Upper lobe of left lung (tissue), 6 donors: ENCODE measurements at regions not wholly inside any gene's neighbourhood (a gene's known extent, or its start where the extent isn't known, plus 50 kb on each side); places are given as distances from the start of the nearest gene placed in this dataset.

Experiments used
- ATAC-seq, 2 donors: fragments of 200-7000 bp; cut with Tn5 transposase; one replicate each; pipeline ENCODE4 v1.9.1; 2022; ENCODE audit warnings: mild to moderate bottlenecking in 2 of 2, moderate library complexity in 2 of 2; ENCODE audit not compliant: low FRiP score in 2 of 2
- DNase-seq, 2 donors: peaks; one replicate each; pipeline ENCODE4 v3.0.0-alpha.2; 2019 to 2020
- H3K27ac ChIP-seq, 4 donors: fragments of 200-600 bp; sonication (generic); one replicate each; pipeline ENCODE4 v1.5.1; 2016 to 2019
- H3K27me3 ChIP-seq, 4 donors: fragments of 200-600 bp; sonication (generic); one replicate each; pipeline ENCODE4 v1.5.1; 2017 to 2019
- H3K36me3 ChIP-seq, 4 donors: fragments of 200-600 bp; sonication (generic); one replicate each; pipeline ENCODE4 v1.5.1; 2016 to 2019
- H3K4me1 ChIP-seq, 4 donors: fragments of 200-600 bp; sonication (generic); one replicate each; pipeline ENCODE4 v1.5.1; 2018 to 2019
- H3K4me3 ChIP-seq, 4 donors: fragments of 200-600 bp; sonication (generic); one replicate each; pipeline ENCODE4 v1.5.1; 2017 to 2019; ENCODE audit warnings: mild to moderate bottlenecking in 2 of 4, moderate library complexity in 1 of 4
- H3K9me3 ChIP-seq, 4 donors: fragments of 200-600 bp; sonication (generic); one replicate each; pipeline ENCODE4 v1.5.1; 2018 to 2019
- CTCF ChIP-seq, 6 experiments: fragments of 450-650 bp in 4 of 6; fragments of 200-600 bp in 2 of 6; sonication (generic) in 2 of 6; IDR thresholded peaks; one replicate each; pipeline ENCODE4 v1.5.1; 2016 to 2019; ENCODE audit warnings: antibody characterized with exemption in 6 of 6
- EP300 ChIP-seq, 4 donors: sonication (generic); formaldehyde crosslinking; IDR thresholded peaks; one replicate each; pipeline ENCODE4 v1.5.1; 2017; ENCODE audit warnings: antibody characterized with exemption in 4 of 4, control low read depth in 2 of 4
- POLR2A ChIP-seq, 4 donors: fragments of 450-650 bp; IDR thresholded peaks; one replicate each; pipeline ENCODE4 v1.5.1; 2016 to 2017; ENCODE audit warnings: antibody characterized with exemption in 4 of 4, mild to moderate bottlenecking in 2 of 4
- POLR2AphosphoS5 ChIP-seq, 2 donors: sonication (generic); formaldehyde crosslinking; IDR thresholded peaks; one replicate each; pipeline ENCODE4 v1.5.1; 2017; ENCODE audit warnings: antibody characterized with exemption in 2 of 2
- WGBS, 2 donors: methylation state at CpG; one replicate each; pipeline ENCODE4 v1.1.5; 2017 to 2018; 5-methylcytosine and 5-hydroxymethylcytosine counted together
- donor health status: DM: no; HTN: no; CAD: no; lungs with moderate emphysema.
- donor health status: DM: no; HTN: yes; CAD: no; lungs with severe emphysema.

- ATAC-seq (no peak), DNase-seq (no peak)
These were observed 431.0 kb upstream of the IRAK1BP1 start for GRCh38 chr6:78436335-78436734.

GRCh38 chr6:78438135-78438534, 429.2 kb upstream of the IRAK1BP1 start:
- H3K27ac ChIP-seq, result no peak overlapping the region
- no peaks in the 10 kb centered on the region for H3K36me3 ChIP-seq
- TF ChIP-seq POLR2AphosphoS5 (IDR thresholded peaks at IDR 0.05) (no peak), POLR2A (IDR thresholded peaks at IDR 0.05) (no peak), CTCF (IDR thresholded peaks at IDR 0.05) (no peak), EP300 (IDR thresholded peaks at IDR 0.05) (no peak)
- ATAC-seq (no peak), DNase-seq (no peak)
- no peak overlapping the region for H3K4me3 ChIP-seq
- H3K27me3 ChIP-seq, result no peaks in the 10 kb centered on the region
- no peaks in the 10 kb centered on the region for H3K4me1 ChIP-seq
- no peaks in the 10 kb centered on the region for H3K9me3 ChIP-seq
- 60 to 71% methylated on average over 2 of the region's 2 CpGs for WGBS, 2 donors

More at GRCh38 chr6:78436335-78436734, 431.0 kb upstream of the IRAK1BP1 start:
- no peak overlapping the region for H3K27ac ChIP-seq
- H3K27me3 ChIP-seq, result no peaks in the 10 kb centered on the region
- no peaks in the 10 kb centered on the region for H3K36me3 ChIP-seq
- TF ChIP-seq POLR2AphosphoS5 (IDR thresholded peaks at IDR 0.05) (no peak), CTCF (IDR thresholded peaks at IDR 0.05) (no peak), EP300 (IDR thresholded peaks at IDR 0.05) (no peak), POLR2A (IDR thresholded peaks at IDR 0.05) (no peak)
- H3K4me3 ChIP-seq, result no peak overlapping the region
- H3K4me1 ChIP-seq, result no peaks in the 10 kb centered on the region
- no peaks in the 10 kb centered on the region for H3K9me3 ChIP-seq

GRCh38 chr6:78460711-78461110, 406.6 kb upstream of the IRAK1BP1 start:
- Histone ChIP-seq H3K36me3 (no peaks in the 10 kb centered on the region), H3K4me1 (no peaks in the 10 kb centered on the region), H3K4me3 (no peak overlapping the region), H3K27me3 (no peaks in the 10 kb centered on the region), H3K27ac (no peak overlapping the region), H3K9me3 (no peaks in the 10 kb centered on the region)
- TF ChIP-seq POLR2A (IDR thresholded peaks at IDR 0.05) (no peak), EP300 (IDR thresholded peaks at IDR 0.05) (no peak), POLR2AphosphoS5 (IDR thresholded peaks at IDR 0.05) (no peak), CTCF (IDR thresholded peaks at IDR 0.05) (no peak)
- ATAC-seq (no peak), DNase-seq (no peak)
- WGBS, 2 donors, result 55 to 64% methylated on average over 3 of the region's 3 CpGs

- no peak overlapping the region for H3K27ac ChIP-seq
- no peak for TF ChIP-seq EP300 (IDR thresholded peaks at IDR 0.05)
- TF ChIP-seq POLR2AphosphoS5 (IDR thresholded peaks at IDR 0.05), result no peak
- no peak for TF ChIP-seq POLR2A (IDR thresholded peaks at IDR 0.05)
- TF ChIP-seq CTCF (IDR thresholded peaks at IDR 0.05), result no peak
- H3K4me1 ChIP-seq, result no peaks in the 10 kb centered on the region
- ATAC-seq (no peak), DNase-seq (no peak)
- no peaks in the 10 kb centered on the region for H3K36me3 ChIP-seq
- peaks cover 0 to 7% (median 0%) of the 10 kb centered on the region in 4 donors for H3K9me3 ChIP-seq
- no peak overlapping the region for H3K4me3 ChIP-seq
- H3K27me3 ChIP-seq, result no peaks in the 10 kb centered on the region
- WGBS, 2 donors, result 83 to 88% methylated on average over 10 of the region's 10 CpGs
These were observed 404.6 kb upstream of the IRAK1BP1 start for GRCh38 chr6:78462728-78463127.

- peaks cover 0 to 7% (median 0%) of the 10 kb centered on the region in 4 donors for H3K9me3 ChIP-seq
- H3K4me3 ChIP-seq, result no peak overlapping the region
- no peaks in the 10 kb centered on the region for H3K4me1 ChIP-seq
- no peak for DNase-seq
- no peaks in the 10 kb centered on the region for H3K36me3 ChIP-seq
- no peak for ATAC-seq
- TF ChIP-seq CTCF (IDR thresholded peaks at IDR 0.05), result no peak
- no peak for TF ChIP-seq EP300 (IDR thresholded peaks at IDR 0.05)
- TF ChIP-seq POLR2A (IDR thresholded peaks at IDR 0.05), result no peak
- TF ChIP-seq POLR2AphosphoS5 (IDR thresholded peaks at IDR 0.05), result no peak
- WGBS, 2 donors, result 87 to 89% methylated on average over 3 of the region's 3 CpGs
- H3K27ac ChIP-seq, result no peak overlapping the region
- H3K27me3 ChIP-seq, result no peaks in the 10 kb centered on the region
These were observed 402.2 kb upstream of the IRAK1BP1 start for GRCh38 chr6:78465059-78465634.
